Gastroesophageal sphincter (tissue), 4 donors: ENCODE measurements at regions not wholly inside any gene's neighbourhood (a gene's known extent, or its start where the extent isn't known, plus 50 kb on each side); places are given as distances from the start of the nearest gene placed in this dataset.

Source experiments
- ATAC-seq: fragments of 150-250 bp; one replicate; pipeline ENCODE4 v1.9.1; 2016; ENCODE audit warnings: mild to moderate bottlenecking, moderate library complexity
- H3K27ac ChIP-seq, 4 donors: fragments of 200-600 bp; sonication (generic) in 3 of 4; 1 replicate in 3 of 4; 2 replicates in 1 of 4; pipeline ENCODE4 v1.5.1; 2016 to 2019
- H3K27me3 ChIP-seq: fragments of 200-600 bp; sonication (generic); one replicate; pipeline ENCODE4 v1.5.1; 2019
- H3K36me3 ChIP-seq, 2 donors: fragments of 200-600 bp; sonication (generic); one replicate each; pipeline ENCODE4 v1.5.1; 2019; ENCODE audit warnings: control low read depth in 1 of 2
- H3K4me1 ChIP-seq, 3 donors: fragments of 200-600 bp; sonication (generic); 1 replicate in 2 of 3; 2 replicates in 1 of 3; pipeline ENCODE4 v1.5.1; 2016 to 2019; ENCODE audit warnings: control low read depth in 2 of 3
- H3K4me3 ChIP-seq, 2 donors: fragments of 200-600 bp; sonication (generic); one replicate each; pipeline ENCODE4 v1.5.1; 2019; ENCODE audit warnings: mild to moderate bottlenecking in 1 of 2, moderate library complexity in 1 of 2
- H3K9me3 ChIP-seq, 3 donors: fragments of 200-600 bp; sonication (generic); one replicate each; pipeline ENCODE4 v1.5.1; 2017 to 2019; ENCODE audit warnings: control low read depth in 2 of 3
- CTCF ChIP-seq, 4 experiments: fragments of 200-600 bp in 2 of 4; fragments of 450-650 bp in 2 of 4; sonication (generic) in 1 of 4; IDR thresholded peaks; one replicate each; pipeline ENCODE4 v1.5.1; 2017 to 2019; ENCODE audit warnings: antibody characterized with exemption in 4 of 4, mild to moderate bottlenecking in 2 of 4, moderate library complexity in 2 of 4
- EP300 ChIP-seq: sonication (generic); formaldehyde crosslinking; IDR thresholded peaks from one replicate; pipeline ENCODE4 v1.6.1; 2017; ENCODE audit warnings: antibody characterized with exemption, mild to moderate bottlenecking
- POLR2A ChIP-seq, 2 donors: fragments of 450-650 bp; IDR thresholded peaks; one replicate each; pipeline ENCODE4 v1.6.1; 2017; ENCODE audit warnings: antibody characterized with exemption in 2 of 2, mild to moderate bottlenecking in 2 of 2, moderate library complexity in 1 of 2
- POLR2AphosphoS5 ChIP-seq: sonication (generic); formaldehyde crosslinking; IDR thresholded peaks from one replicate; pipeline ENCODE4 v1.6.1; 2017; ENCODE audit warnings: antibody characterized with exemption
- WGBS, 2 donors: methylation state at CpG; one replicate each; pipeline ENCODE4 v1.1.5; 2018; ENCODE audit warnings: low coverage in 1 of 2; 5-methylcytosine and 5-hydroxymethylcytosine counted together

GRCh38 chrX:3244203-3244743, 102.2 kb downstream of the MXRA5 start:
- no peaks in the 10 kb centered on the region for H3K4me1 ChIP-seq
- H3K9me3 ChIP-seq, result no peaks in the 10 kb centered on the region
- no peak overlapping the region for H3K27ac ChIP-seq
- TF ChIP-seq CTCF (IDR thresholded peaks at IDR 0.05) (no peak), EP300 (no peak), POLR2A (IDR thresholded peaks at IDR 0.05) (no peak), POLR2AphosphoS5 (no peak)
- WGBS, 2 donors, result 47 to 59% methylated on average over 7 of the region's 7 CpGs
- H3K36me3 ChIP-seq, result no peaks in the 10 kb centered on the region
- ATAC-seq, result no peak
- H3K27me3 ChIP-seq, result no peaks in the 10 kb centered on the region
- H3K4me3 ChIP-seq, result no peak overlapping the region

- no peak overlapping the region for H3K27ac ChIP-seq
- TF ChIP-seq EP300, result no peak
- TF ChIP-seq CTCF (IDR thresholded peaks at IDR 0.05), result no peak
- no peak for TF ChIP-seq POLR2A (IDR thresholded peaks at IDR 0.05)
- TF ChIP-seq POLR2AphosphoS5, result no peak
- no peak overlapping the region for H3K4me3 ChIP-seq
- ATAC-seq, result no peak
- 38 to 59% methylated on average over 4 of the region's 4 CpGs for WGBS, 2 donors
- H3K9me3 ChIP-seq, result no peaks in the 10 kb centered on the region
- no peaks in the 10 kb centered on the region for H3K36me3 ChIP-seq
- no peaks in the 10 kb centered on the region for H3K4me1 ChIP-seq
- H3K27me3 ChIP-seq, result no peaks in the 10 kb centered on the region
Observed at GRCh38 chrX:3232262-3232923, 114.1 kb downstream of the MXRA5 start.

- Histone ChIP-seq H3K27ac (no peak overlapping the region), H3K4me1 (no peaks in the 10 kb centered on the region), H3K4me3 (no peak overlapping the region), H3K9me3 (no peaks in the 10 kb centered on the region), H3K36me3 (no peaks in the 10 kb centered on the region), H3K27me3 (no peaks in the 10 kb centered on the region)
- ATAC-seq, result no peak
- WGBS, 2 donors, result 46 to 47% methylated on average over 5 of the region's 7 CpGs
- TF ChIP-seq EP300 (no peak), POLR2AphosphoS5 (no peak), CTCF (IDR thresholded peaks at IDR 0.05) (no peak), POLR2A (IDR thresholded peaks at IDR 0.05) (no peak)
Observed at GRCh38 chrX:3231766-3232165, 114.7 kb downstream of the MXRA5 start.

GRCh38 chrX:3230496-3230895, 116.0 kb downstream of the MXRA5 start:
- Histone ChIP-seq H3K27ac (no peak overlapping the region), H3K9me3 (no peaks in the 10 kb centered on the region), H3K27me3 (no peaks in the 10 kb centered on the region), H3K36me3 (no peaks in the 10 kb centered on the region), H3K4me1 (no peaks in the 10 kb centered on the region), H3K4me3 (no peak overlapping the region)
- no peak for TF ChIP-seq POLR2AphosphoS5
- no peak for TF ChIP-seq POLR2A (IDR thresholded peaks at IDR 0.05)
- TF ChIP-seq EP300, result no peak
- no peak for TF ChIP-seq CTCF (IDR thresholded peaks at IDR 0.05)
- no peak for ATAC-seq
- no CpG with 5 or more reads among the region's 2 CpGs for WGBS, 2 donors

GRCh38 chrX:3227526-3227925, 118.9 kb downstream of the MXRA5 start:
- Histone ChIP-seq H3K9me3 (no peaks in the 10 kb centered on the region), H3K36me3 (no peaks in the 10 kb centered on the region), H3K4me1 (no peaks in the 10 kb centered on the region), H3K27me3 (no peaks in the 10 kb centered on the region), H3K27ac (no peak overlapping the region), H3K4me3 (no peak overlapping the region)
- no peak for ATAC-seq
- TF ChIP-seq POLR2A (IDR thresholded peaks at IDR 0.05), result no peak
- TF ChIP-seq CTCF (IDR thresholded peaks at IDR 0.05), result no peak
- no peak for TF ChIP-seq POLR2AphosphoS5
- TF ChIP-seq EP300, result no peak
- 86% methylated on average over 1 of the region's 1 CpG; no CpG with 5 or more reads in 1 of the 2 donors for WGBS, 2 donors
